ENCODE measurements at regions not wholly inside any gene's neighbourhood (a gene's known extent, or its start where the extent isn't known, plus 50 kb on each side); places are given as distances from the start of the nearest gene placed in this dataset.

GRCh38 chr17:77499699-77500435 lies 359.1 kb downstream of the SEC14L1 start:
- TF ChIP-seq, protein P1, sequence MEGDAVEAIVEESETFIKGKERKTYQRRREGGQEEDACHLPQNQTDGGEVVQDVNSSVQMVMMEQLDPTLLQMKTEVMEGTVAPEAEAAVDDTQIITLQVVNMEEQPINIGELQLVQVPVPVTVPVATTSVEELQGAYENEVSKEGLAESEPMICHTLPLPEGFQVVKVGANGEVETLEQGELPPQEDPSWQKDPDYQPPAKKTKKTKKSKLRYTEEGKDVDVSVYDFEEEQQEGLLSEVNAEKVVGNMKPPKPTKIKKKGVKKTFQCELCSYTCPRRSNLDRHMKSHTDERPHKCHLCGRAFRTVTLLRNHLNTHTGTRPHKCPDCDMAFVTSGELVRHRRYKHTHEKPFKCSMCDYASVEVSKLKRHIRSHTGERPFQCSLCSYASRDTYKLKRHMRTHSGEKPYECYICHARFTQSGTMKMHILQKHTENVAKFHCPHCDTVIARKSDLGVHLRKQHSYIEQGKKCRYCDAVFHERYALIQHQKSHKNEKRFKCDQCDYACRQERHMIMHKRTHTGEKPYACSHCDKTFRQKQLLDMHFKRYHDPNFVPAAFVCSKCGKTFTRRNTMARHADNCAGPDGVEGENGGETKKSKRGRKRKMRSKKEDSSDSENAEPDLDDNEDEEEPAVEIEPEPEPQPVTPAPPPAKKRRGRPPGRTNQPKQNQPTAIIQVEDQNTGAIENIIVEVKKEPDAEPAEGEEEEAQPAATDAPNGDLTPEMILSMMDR (IDR thresholded peaks at IDR 0.05) = no peak
- TF ChIP-seq POLR2AphosphoS5 (IDR thresholded peaks at IDR 0.05; ENCODE audit: insufficient read depth in 1 of 2, low read depth in 1 of 2) = no peak

Measured in vagina (tissue), 2 donors.